ENCODE measurements at regions not wholly inside any gene's neighbourhood (a gene's known extent, or its start where the extent isn't known, plus 50 kb on each side); places are given as distances from the start of the nearest gene placed in this dataset.

DNA sequence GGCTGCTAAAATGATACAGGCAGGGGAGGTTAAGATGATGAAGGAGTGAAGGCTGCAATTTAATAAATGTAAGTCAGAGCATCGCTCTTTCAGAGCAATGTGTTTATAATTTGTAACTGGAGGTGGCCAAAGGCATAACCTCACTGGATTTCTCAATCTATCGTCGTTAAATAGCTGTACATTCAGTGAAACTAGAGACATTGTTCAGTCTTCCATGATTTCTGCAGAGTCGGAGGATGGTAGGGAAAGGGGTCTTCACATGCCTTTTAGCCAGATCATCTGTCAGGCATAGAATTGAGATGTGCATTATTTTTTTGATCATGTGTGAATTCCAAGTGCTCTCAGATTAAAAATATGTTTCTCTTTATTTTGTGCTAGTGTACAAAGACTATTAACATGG, 315.4 kb downstream of the OXSM start:
- TF ChIP-seq, protein P1, sequence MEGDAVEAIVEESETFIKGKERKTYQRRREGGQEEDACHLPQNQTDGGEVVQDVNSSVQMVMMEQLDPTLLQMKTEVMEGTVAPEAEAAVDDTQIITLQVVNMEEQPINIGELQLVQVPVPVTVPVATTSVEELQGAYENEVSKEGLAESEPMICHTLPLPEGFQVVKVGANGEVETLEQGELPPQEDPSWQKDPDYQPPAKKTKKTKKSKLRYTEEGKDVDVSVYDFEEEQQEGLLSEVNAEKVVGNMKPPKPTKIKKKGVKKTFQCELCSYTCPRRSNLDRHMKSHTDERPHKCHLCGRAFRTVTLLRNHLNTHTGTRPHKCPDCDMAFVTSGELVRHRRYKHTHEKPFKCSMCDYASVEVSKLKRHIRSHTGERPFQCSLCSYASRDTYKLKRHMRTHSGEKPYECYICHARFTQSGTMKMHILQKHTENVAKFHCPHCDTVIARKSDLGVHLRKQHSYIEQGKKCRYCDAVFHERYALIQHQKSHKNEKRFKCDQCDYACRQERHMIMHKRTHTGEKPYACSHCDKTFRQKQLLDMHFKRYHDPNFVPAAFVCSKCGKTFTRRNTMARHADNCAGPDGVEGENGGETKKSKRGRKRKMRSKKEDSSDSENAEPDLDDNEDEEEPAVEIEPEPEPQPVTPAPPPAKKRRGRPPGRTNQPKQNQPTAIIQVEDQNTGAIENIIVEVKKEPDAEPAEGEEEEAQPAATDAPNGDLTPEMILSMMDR (IDR thresholded peaks at IDR 0.05), result no peak
- TF ChIP-seq EP300 (IDR thresholded peaks at IDR 0.05) (no peak), POLR2AphosphoS5 (IDR thresholded peaks at IDR 0.05) (no peak)

Data from stomach (tissue), 4 donors.